ENCODE measurements at regions not wholly inside any gene's neighbourhood (a gene's known extent, or its start where the extent isn't known, plus 50 kb on each side); places are given as distances from the start of the nearest gene placed in this dataset.

DNA sequence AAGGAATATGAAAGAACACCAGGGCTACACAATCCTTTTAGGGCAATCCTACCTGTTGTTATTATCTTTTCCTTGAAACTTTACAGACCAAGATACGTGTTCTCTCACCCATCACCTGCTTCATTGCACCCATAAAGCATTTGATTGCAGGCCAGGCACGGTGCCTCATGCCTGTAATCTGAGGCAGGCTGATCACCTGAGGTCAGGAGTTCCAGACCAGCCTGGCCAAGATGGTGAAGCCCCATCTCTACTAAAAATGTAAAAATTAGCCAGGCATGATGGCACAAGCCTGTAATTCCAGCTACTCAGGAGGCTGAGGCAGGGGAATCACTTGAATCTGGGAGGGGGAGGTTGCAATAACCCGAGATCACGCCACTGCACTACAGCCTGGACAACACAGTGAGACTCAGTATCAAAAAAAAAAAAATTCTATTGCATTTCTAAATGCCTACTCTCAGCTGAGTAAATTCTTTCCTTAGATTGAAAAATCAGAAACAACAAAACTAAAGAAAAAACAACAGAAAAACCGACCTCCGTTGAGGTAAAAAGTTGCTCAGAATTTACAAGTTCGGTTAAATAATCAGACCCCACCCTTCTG is 183.7 kb upstream of the TMEM132C start:
- intact Hi-C loops (cut with micrococcal nuclease): no loop called here
- POLR2A ChIA-PET: no interaction called here
- H3K4me1 Mint-ChIP-seq: no peaks in the 10 kb centered on the region
- H3K9me3 Mint-ChIP-seq: no peaks in the 10 kb centered on the region
- no peaks in the 10 kb centered on the region for H3K27me3 Mint-ChIP-seq
- H3K4me3 Mint-ChIP-seq: no peak overlapping the region
- H3K36me3 Mint-ChIP-seq (ENCODE audit: low read depth): no peaks in the 10 kb centered on the region
- CTCF ChIA-PET: no interaction called here
- ATAC-seq (ENCODE audit: low read depth) (no peak), DNase-seq (no peak)
- TF ChIP-seq, protein P1, sequence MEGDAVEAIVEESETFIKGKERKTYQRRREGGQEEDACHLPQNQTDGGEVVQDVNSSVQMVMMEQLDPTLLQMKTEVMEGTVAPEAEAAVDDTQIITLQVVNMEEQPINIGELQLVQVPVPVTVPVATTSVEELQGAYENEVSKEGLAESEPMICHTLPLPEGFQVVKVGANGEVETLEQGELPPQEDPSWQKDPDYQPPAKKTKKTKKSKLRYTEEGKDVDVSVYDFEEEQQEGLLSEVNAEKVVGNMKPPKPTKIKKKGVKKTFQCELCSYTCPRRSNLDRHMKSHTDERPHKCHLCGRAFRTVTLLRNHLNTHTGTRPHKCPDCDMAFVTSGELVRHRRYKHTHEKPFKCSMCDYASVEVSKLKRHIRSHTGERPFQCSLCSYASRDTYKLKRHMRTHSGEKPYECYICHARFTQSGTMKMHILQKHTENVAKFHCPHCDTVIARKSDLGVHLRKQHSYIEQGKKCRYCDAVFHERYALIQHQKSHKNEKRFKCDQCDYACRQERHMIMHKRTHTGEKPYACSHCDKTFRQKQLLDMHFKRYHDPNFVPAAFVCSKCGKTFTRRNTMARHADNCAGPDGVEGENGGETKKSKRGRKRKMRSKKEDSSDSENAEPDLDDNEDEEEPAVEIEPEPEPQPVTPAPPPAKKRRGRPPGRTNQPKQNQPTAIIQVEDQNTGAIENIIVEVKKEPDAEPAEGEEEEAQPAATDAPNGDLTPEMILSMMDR (IDR thresholded peaks at IDR 0.05): no peak
- H3K27ac Mint-ChIP-seq: no peak overlapping the region

DNA sequence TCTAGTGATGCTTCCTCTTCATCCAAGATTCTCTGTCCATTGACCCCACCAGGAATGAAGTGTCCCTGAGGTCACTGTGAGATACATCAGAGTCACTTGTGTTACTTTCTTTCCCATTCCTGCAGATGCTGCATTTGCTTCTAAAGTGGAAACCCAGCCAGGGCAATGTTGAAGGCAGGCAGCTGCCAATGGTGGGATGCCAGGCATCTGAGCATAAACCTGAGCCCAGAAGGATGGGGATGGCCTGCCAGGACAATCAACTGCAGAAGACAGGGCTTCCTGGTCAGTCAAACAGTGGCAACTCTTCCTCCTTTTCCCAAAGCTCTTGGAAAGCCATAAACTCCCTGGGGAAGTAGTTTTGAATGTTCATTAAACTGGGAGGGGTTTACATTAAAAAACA is 178.0 kb upstream of the TMEM132C start:
- Mint-ChIP-seq H3K27ac (no peak overlapping the region), H3K9me3 (no peaks in the 10 kb centered on the region), H3K27me3 (no peaks in the 10 kb centered on the region), H3K36me3 (ENCODE audit: low read depth) (no peaks in the 10 kb centered on the region), H3K4me1 (no peaks in the 10 kb centered on the region), H3K4me3 (no peak overlapping the region)
- ATAC-seq (ENCODE audit: low read depth) (no peak), DNase-seq (no peak)
- ChIA-PET POLR2A (no interaction called here), CTCF (no interaction called here)
- TF ChIP-seq, protein P1 (IDR thresholded peaks at IDR 0.05): no peak
- intact Hi-C loops (cut with micrococcal nuclease): no loop called here

DNA sequence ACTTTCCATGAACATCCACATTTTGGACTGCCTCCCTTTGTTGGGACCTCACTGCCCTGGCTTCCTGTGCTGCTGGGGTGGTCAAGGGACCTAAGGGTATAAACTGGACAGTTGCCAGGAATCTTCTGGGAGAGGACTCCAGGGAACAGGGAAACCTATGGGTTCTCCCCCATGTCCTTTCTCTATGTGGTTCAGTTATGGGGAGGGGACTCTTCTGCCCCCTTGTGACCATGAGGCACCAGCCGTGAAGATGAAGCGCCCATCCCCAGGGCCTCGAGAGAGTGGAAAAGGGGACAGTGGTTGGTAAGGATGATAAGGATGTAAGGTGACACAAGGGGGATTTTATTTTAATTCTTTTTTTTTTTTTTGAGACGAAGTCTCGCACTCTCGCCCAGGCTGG is 177.0 kb upstream of the TMEM132C start:
- Mint-ChIP-seq H3K36me3 (ENCODE audit: low read depth) (no peaks in the 10 kb centered on the region), H3K4me3 (no peak overlapping the region), H3K27me3 (no peaks in the 10 kb centered on the region), H3K9me3 (no peaks in the 10 kb centered on the region), H3K27ac (no peak overlapping the region), H3K4me1 (no peaks in the 10 kb centered on the region)
- TF ChIP-seq, protein P1 (IDR thresholded peaks at IDR 0.05): no peak
- intact Hi-C loops (cut with micrococcal nuclease): no loop called here
- DNase-seq (no peak), ATAC-seq (ENCODE audit: low read depth) (no peak)
- ChIA-PET CTCF (no interaction called here), POLR2A (no interaction called here)

DNA sequence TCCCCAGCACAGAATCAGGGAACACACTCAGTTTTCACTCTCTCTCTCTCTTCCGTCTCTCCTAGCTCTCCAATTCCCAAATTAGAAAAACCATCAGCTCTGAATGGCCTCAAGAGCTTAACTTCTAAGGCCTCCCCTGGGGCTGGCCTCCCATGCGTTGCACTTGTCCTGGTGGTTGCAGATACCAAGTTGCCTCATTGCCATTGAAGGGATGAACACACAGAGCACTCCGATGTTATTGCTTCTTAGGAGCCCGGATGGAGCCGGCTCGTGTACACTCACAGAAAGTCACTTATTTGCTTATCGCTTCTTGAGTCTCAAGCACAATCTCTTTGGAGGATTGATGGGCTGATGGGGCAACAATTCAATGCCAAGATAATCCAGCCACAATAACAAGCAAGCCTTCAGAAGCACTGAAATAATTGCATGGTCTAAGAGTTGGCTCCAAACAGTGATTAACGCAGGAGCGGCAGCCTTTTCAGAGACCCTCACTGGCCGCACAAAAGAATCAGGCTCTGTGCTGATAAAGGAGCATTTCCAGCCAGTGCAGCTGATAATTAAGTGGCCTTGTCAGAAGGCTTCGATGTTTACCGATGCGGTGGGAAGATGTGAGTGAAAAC is 175.8 kb upstream of the TMEM132C start:
- DNase-seq (no peak), ATAC-seq (ENCODE audit: low read depth) (no peak)
- intact Hi-C loops (cut with micrococcal nuclease): no loop called here
- H3K9me3 Mint-ChIP-seq: no peaks in the 10 kb centered on the region
- no peaks in the 10 kb centered on the region for H3K4me1 Mint-ChIP-seq
- POLR2A ChIA-PET: no interaction called here
- H3K36me3 Mint-ChIP-seq (ENCODE audit: low read depth): no peaks in the 10 kb centered on the region
- no peak overlapping the region for H3K4me3 Mint-ChIP-seq
- CTCF ChIA-PET: no interaction called here
- H3K27ac Mint-ChIP-seq: no peak overlapping the region
- H3K27me3 Mint-ChIP-seq: no peaks in the 10 kb centered on the region
- TF ChIP-seq, protein P1 (IDR thresholded peaks at IDR 0.05): no peak

DNA sequence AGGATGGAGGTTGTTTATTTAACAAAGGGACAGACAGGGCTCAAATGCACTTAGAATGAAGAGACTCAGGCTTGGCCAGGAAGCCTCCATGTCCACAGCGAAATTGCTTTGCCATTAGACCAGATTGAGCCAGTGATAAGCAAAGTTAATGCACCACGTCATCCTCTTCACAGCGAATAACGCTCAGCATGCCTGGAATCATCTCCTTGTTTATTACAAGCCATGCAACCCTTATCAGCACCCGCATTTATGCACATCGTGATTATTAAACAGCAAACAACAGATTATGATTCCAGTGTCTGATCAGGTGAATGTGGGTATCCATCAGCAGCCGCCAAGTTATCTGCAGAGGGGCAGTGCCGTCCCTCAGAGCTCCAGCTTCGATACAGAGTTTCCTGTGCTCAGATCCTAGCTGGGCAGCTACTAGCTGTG is 175.0 kb upstream of the TMEM132C start:
- ChIA-PET CTCF (no interaction called here), POLR2A (no interaction called here)
- TF ChIP-seq, protein P1 (IDR thresholded peaks at IDR 0.05): no peak
- no peak overlapping the region for H3K27ac Mint-ChIP-seq
- no peaks in the 10 kb centered on the region for H3K27me3 Mint-ChIP-seq
- H3K36me3 Mint-ChIP-seq (ENCODE audit: low read depth): no peaks in the 10 kb centered on the region
- DNase-seq: no peak
- no peaks in the 10 kb centered on the region for H3K9me3 Mint-ChIP-seq
- ATAC-seq (ENCODE audit: low read depth): no peak
- H3K4me1 Mint-ChIP-seq: no peaks in the 10 kb centered on the region
- H3K4me3 Mint-ChIP-seq: no peak overlapping the region
- intact Hi-C loops (cut with micrococcal nuclease): no loop called here

Measured in activated B cell treated with CpG ODN at 0.5 μM for 24 hours (primary cell).